ENCODE measurements at regions not wholly inside any gene's neighbourhood (a gene's known extent, or its start where the extent isn't known, plus 50 kb on each side); places are given as distances from the start of the nearest gene placed in this dataset.

- no peak overlapping the region for H3K27ac Mint-ChIP-seq
- Histone ChIP-seq H3K9me2 (ENCODE audit: insufficient read depth) (no peaks in the 10 kb centered on the region), H3K36me3 (ENCODE audit: insufficient read depth) (no peaks in the 10 kb centered on the region), H2AFZ (no peak overlapping the region), H3K27ac (ENCODE audit: low read depth) (peak overlapping the region; percentile 98), H3K4me1 (ENCODE audit: insufficient read depth) (peaks cover 42% of the 10 kb centered on the region), H3K4me2 (peak overlapping the region; percentile 75), H4K20me1 (replicated peaks; ENCODE audit: insufficient read depth) (no peaks in the 10 kb centered on the region), H3K4me3 (peak overlapping the region; percentile 51), H3K79me2 (replicated peaks; ENCODE audit: insufficient read depth) (peaks cover 5% of the 10 kb centered on the region; the same call in 1 of the 2 replicates), H3F3A (replicated peaks; ENCODE audit: low read depth) (peaks cover 5% of the 10 kb centered on the region; the same call in 1 of the 2 replicates), H3K27me3 (ENCODE audit: insufficient read depth) (no peaks in the 10 kb centered on the region)
- peaks cover 19% of the 10 kb centered on the region for H3K4me1 Mint-ChIP-seq
- ATAC-seq, result no peak; the same call in 2 of the 3 replicates
- DNase-seq (ENCODE audit: low spot score), result peak; percentile 35
- H3K27me3 Mint-ChIP-seq (ENCODE audit: insufficient read depth, low read depth, poor library complexity), result peaks cover 4% of the 10 kb centered on the region
- H3K4me3 Mint-ChIP-seq, result no peak overlapping the region
- no peak for TF ChIP-seq JUNB (IDR thresholded peaks at IDR 0.05; ENCODE audit: unreplicated experiment)
- peak; percentile 57 for TF ChIP-seq POLR2AphosphoS5 (IDR thresholded peaks at IDR 0.05; ENCODE audit: low read depth)
- no peaks in the 10 kb centered on the region; the same call in 2 of the 3 replicates for H3K36me3 Mint-ChIP-seq (ENCODE audit: low read depth)
- no peaks in the 10 kb centered on the region for H3K9me3 Mint-ChIP-seq
These were observed 53.3 kb downstream of the OLFML3 start for GRCh38 chr1:114032271-114033215.

GRCh38 chr1:114033216-114033706, 54.0 kb downstream of the OLFML3 start:
- Histone ChIP-seq H3K27ac (ENCODE audit: low read depth) (peak overlapping the region; percentile 98), H3K4me2 (peak overlapping the region; percentile 75), H3F3A (replicated peaks; ENCODE audit: low read depth) (peaks cover 5% of the 10 kb centered on the region; the same call in 1 of the 2 replicates), H3K9me2 (ENCODE audit: insufficient read depth) (no peaks in the 10 kb centered on the region), H3K27me3 (ENCODE audit: insufficient read depth) (no peaks in the 10 kb centered on the region), H3K79me2 (replicated peaks; ENCODE audit: insufficient read depth) (peaks cover 5% of the 10 kb centered on the region; the same call in 1 of the 2 replicates), H4K20me1 (replicated peaks; ENCODE audit: insufficient read depth) (no peaks in the 10 kb centered on the region), H3K4me3 (peak overlapping the region; percentile 51), H2AFZ (no peak overlapping the region), H3K4me1 (ENCODE audit: insufficient read depth) (peaks cover 42% of the 10 kb centered on the region), H3K36me3 (ENCODE audit: insufficient read depth) (no peaks in the 10 kb centered on the region)
- ATAC-seq, result peak; percentile 67
- no peak overlapping the region for H3K4me3 Mint-ChIP-seq
- H3K27ac Mint-ChIP-seq, result no peak overlapping the region
- no peaks in the 10 kb centered on the region for H3K9me3 Mint-ChIP-seq
- DNase-seq (ENCODE audit: low spot score), result peak; percentile 92
- H3K27me3 Mint-ChIP-seq (ENCODE audit: insufficient read depth, low read depth, poor library complexity), result peaks cover 4% of the 10 kb centered on the region
- H3K4me1 Mint-ChIP-seq, result peaks cover 26% of the 10 kb centered on the region
- H3K36me3 Mint-ChIP-seq (ENCODE audit: low read depth), result no peaks in the 10 kb centered on the region; the same call in 2 of the 3 replicates
- TF ChIP-seq JUNB (IDR thresholded peaks at IDR 0.05; ENCODE audit: unreplicated experiment), result no peak
- peak; percentile 45 for TF ChIP-seq NANOG (IDR thresholded peaks at IDR 0.05; ENCODE audit: borderline replicate concordance)
- TF ChIP-seq REST (IDR thresholded peaks at IDR 0.05; ENCODE audit: unreplicated experiment), result no peak
- no peak for TF ChIP-seq ZNF331 (CRISPR knock-in tag; IDR thresholded peaks at IDR 0.05; ENCODE audit: low read depth)
- TF ChIP-seq POLR2AphosphoS5 (IDR thresholded peaks at IDR 0.05; ENCODE audit: low read depth), result no peak
- TF ChIP-seq ZNF114 (CRISPR knock-in tag; IDR thresholded peaks at IDR 0.05), result 0 out of 2 replicates have a peak, but pooled peaks have one; percentile 20
- no peak for TF ChIP-seq STAT1 (IDR thresholded peaks at IDR 0.05; ENCODE audit: unreplicated experiment)
- TF ChIP-seq ZNF462 (CRISPR knock-in tag; IDR thresholded peaks at IDR 0.05), result peak; percentile 77
- no peak for TF ChIP-seq CREB1 (CRISPR knock-in tag; IDR thresholded peaks at IDR 0.05; ENCODE audit: low read depth)
